ENCODE measurements at regions not wholly inside any gene's neighbourhood (a gene's known extent, or its start where the extent isn't known, plus 50 kb on each side); places are given as distances from the start of the nearest gene placed in this dataset.

GRCh38 chr14:87879389-87879788, 113.6 kb downstream of the GALC start:
- in situ Hi-C loops (cut with HindIII; ENCODE audit: low sequenced_read_pairs), result no loop called here
- DNase-seq (ENCODE audit: low read depth), result no peak
- H3K4me3 ChIP-seq (ENCODE audit: low read depth, low read length), result no peak overlapping the region
- no peak for TF ChIP-seq CTCF (IDR thresholded peaks at IDR 0.05; ENCODE audit: low read depth, low read length, missing control alignments)

- no peak overlapping the region for H3K4me3 ChIP-seq (ENCODE audit: low read depth, low read length)
Observed at GRCh38 chr14:87878959-87879358, 114.0 kb downstream of the GALC start.

GRCh38 chr14:87877877-87878276, 115.1 kb downstream of the GALC start:
- no peak for TF ChIP-seq CTCF (IDR thresholded peaks at IDR 0.05; ENCODE audit: low read depth, low read length, missing control alignments)
- in situ Hi-C loops (cut with HindIII; ENCODE audit: low sequenced_read_pairs), result no loop called here
- DNase-seq (ENCODE audit: low read depth), result no peak
- no peak overlapping the region for H3K4me3 ChIP-seq (ENCODE audit: low read depth, low read length)

More at GRCh38 chr14:87878959-87879358, 114.0 kb downstream of the GALC start:
- TF ChIP-seq CTCF (IDR thresholded peaks at IDR 0.05; ENCODE audit: low read depth, low read length, missing control alignments), result no peak
- in situ Hi-C loops (cut with HindIII; ENCODE audit: low sequenced_read_pairs), result no loop called here
- DNase-seq (ENCODE audit: low read depth), result no peak

GRCh38 chr14:87874676-87875075, 118.3 kb downstream of the GALC start:
- DNase-seq (ENCODE audit: low read depth), result no peak
- in situ Hi-C loops (cut with HindIII; ENCODE audit: low sequenced_read_pairs), result no loop called here
- no peak overlapping the region for H3K4me3 ChIP-seq (ENCODE audit: low read depth, low read length)
- TF ChIP-seq CTCF (IDR thresholded peaks at IDR 0.05; ENCODE audit: low read depth, low read length, missing control alignments), result no peak

- in situ Hi-C loops (cut with HindIII; ENCODE audit: low sequenced_read_pairs), result no loop called here
- no peak overlapping the region for H3K4me3 ChIP-seq (ENCODE audit: low read depth, low read length)
- no peak for TF ChIP-seq CTCF (IDR thresholded peaks at IDR 0.05; ENCODE audit: low read depth, low read length, missing control alignments)
- no peak for DNase-seq (ENCODE audit: low read depth)
Observed at GRCh38 chr14:87873741-87874140, 119.2 kb downstream of the GALC start.

- TF ChIP-seq CTCF (IDR thresholded peaks at IDR 0.05; ENCODE audit: low read depth, low read length, missing control alignments), result no peak
- H3K4me3 ChIP-seq (ENCODE audit: low read depth, low read length), result no peak overlapping the region
- DNase-seq (ENCODE audit: low read depth), result peak; percentile 56
- in situ Hi-C loops (cut with HindIII; ENCODE audit: low sequenced_read_pairs), result no loop called here
Observed at GRCh38 chr14:87869619-87870583, 123.1 kb downstream of the GALC start.

Data from astrocyte of the cerebellum (primary cell).